HG02973 (cell line): ENCODE measurements at regions not wholly inside any gene's neighbourhood (a gene's known extent, or its start where the extent isn't known, plus 50 kb on each side); places are given as distances from the start of the nearest gene placed in this dataset.

Experiments used
- ATAC-seq: cut with Tn5 transposase; IDR thresholded peaks from one replicate; pipeline ENCODE4 v1.9.1; 2021; ENCODE audit warnings: moderate library complexity; ENCODE audit not compliant: unreplicated experiment

- no peak for ATAC-seq
Observed at GRCh38 chr22:49452362-49452946, 375.2 kb downstream of the BRD1 start.

- ATAC-seq: no peak
Observed at GRCh38 chr22:49451070-49451840, 376.4 kb downstream of the BRD1 start.

- ATAC-seq: no peak
Observed at GRCh38 chr22:49450498-49450897, 377.2 kb downstream of the BRD1 start.

- ATAC-seq: no peak
Observed at GRCh38 chr22:49449811-49450446, 377.7 kb downstream of the BRD1 start.

- ATAC-seq: no peak
Observed at GRCh38 chr22:49449377-49449776, 378.3 kb downstream of the BRD1 start.

GRCh38 chr22:49448526-49448925, 379.1 kb downstream of the BRD1 start:
- ATAC-seq: no peak

GRCh38 chr22:49447837-49448236, 379.8 kb downstream of the BRD1 start:
- no peak for ATAC-seq

GRCh38 chr22:49446759-49447710, 380.6 kb downstream of the BRD1 start:
- ATAC-seq: no peak

GRCh38 chr22:49446145-49446758, 381.4 kb downstream of the BRD1 start:
- ATAC-seq: no peak

- no peak for ATAC-seq
Observed at GRCh38 chr22:49444781-49445180, 382.9 kb downstream of the BRD1 start.

- ATAC-seq: no peak
Observed at GRCh38 chr22:49440931-49441330, 386.7 kb downstream of the BRD1 start.

GRCh38 chr22:49439373-49439772, 388.3 kb downstream of the BRD1 start:
- no peak for ATAC-seq

GRCh38 chr22:49437956-49438355, 389.7 kb downstream of the BRD1 start:
- ATAC-seq: no peak

GRCh38 chr22:49437356-49437755, 390.3 kb downstream of the BRD1 start:
- no peak for ATAC-seq

GRCh38 chr22:49436056-49436455, 391.6 kb downstream of the BRD1 start:
- ATAC-seq: no peak

GRCh38 chr22:49435596-49435995, 392.1 kb downstream of the BRD1 start:
- ATAC-seq: no peak

GRCh38 chr22:49433717-49434611, 393.7 kb downstream of the BRD1 start:
- no peak for ATAC-seq

GRCh38 chr22:49432897-49433443, 394.7 kb downstream of the BRD1 start:
- ATAC-seq: no peak

- ATAC-seq: no peak
Observed at GRCh38 chr22:49432211-49432896, 395.3 kb downstream of the BRD1 start.
